Memory B cell (primary cell): ENCODE measurements at regions not wholly inside any gene's neighbourhood (a gene's known extent, or its start where the extent isn't known, plus 50 kb on each side); places are given as distances from the start of the nearest gene placed in this dataset.

ENCODE experiments used
- ATAC-seq: fragments of 150-1000 bp; cut with Tn5 transposase; 2 replicates; pipeline ENCODE4 v1.10.0; 2021; ENCODE audit warnings: low read depth, mild to moderate bottlenecking, moderate library complexity
- DNase-seq, 2 donors: peaks; one replicate each; pipeline ENCODE4 v3.0.0; 2022; ENCODE audit warnings: low spot score in 2 of 2
- H3K27ac Mint-ChIP-seq: one replicate; pipeline ENCODE4 v1.8.0; 2022; ENCODE audit warnings: mild to moderate bottlenecking, moderate library complexity, mixed read lengths
- H3K27me3 Mint-ChIP-seq: one replicate; pipeline ENCODE4 v1.8.0; 2022; ENCODE audit warnings: mixed read lengths
- H3K36me3 Mint-ChIP-seq: one replicate; pipeline ENCODE4 v1.8.0; 2022; ENCODE audit warnings: mild to moderate bottlenecking, mixed read lengths
- H3K4me1 Mint-ChIP-seq: one replicate; pipeline ENCODE4 v1.8.0; 2022; ENCODE audit warnings: mixed read lengths
- H3K4me3 Mint-ChIP-seq: one replicate; pipeline ENCODE4 v1.8.0; 2022; ENCODE audit warnings: mild to moderate bottlenecking, moderate library complexity, mixed read lengths
- H3K9me3 Mint-ChIP-seq: one replicate; pipeline ENCODE4 v1.8.0; 2022; ENCODE audit warnings: mixed read lengths

DNA sequence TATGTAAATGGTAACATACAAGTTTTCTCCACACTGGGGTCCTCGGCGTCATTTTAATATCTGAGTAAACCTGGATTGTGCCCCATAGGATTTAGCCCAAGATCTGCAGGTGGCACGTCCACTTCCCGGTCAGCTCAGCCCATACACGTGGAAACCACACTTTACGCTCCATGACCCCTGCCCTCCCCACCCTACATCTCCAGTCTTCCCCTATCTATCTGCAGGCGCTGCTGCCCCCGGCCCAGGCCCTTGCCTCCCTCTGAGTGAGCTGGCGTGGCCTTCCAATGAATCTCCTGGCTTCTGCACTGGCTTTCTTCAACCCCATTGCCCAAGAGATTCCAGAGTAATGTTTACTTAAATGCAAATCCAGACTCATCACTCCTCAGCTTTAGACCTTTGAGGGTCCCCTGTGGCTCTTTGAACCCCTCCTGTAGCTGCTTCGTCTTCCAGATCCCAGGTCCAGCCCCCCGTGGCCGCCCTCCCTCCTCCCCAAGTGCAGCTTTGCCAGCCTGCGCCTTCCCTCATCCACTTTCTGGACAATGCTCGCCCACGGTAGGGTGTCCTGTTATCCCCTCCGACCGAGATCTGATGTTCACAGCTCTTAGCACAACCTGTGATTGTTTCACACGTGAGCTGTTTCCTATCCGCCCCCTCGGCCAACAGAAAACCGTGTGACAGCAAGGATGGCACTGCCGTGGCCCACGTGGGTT lies 421.4 kb upstream of the SALL3 start:
- no peaks in the 10 kb centered on the region for H3K27me3 Mint-ChIP-seq
- peaks cover 15% of the 10 kb centered on the region for H3K9me3 Mint-ChIP-seq
- H3K36me3 Mint-ChIP-seq: no peaks in the 10 kb centered on the region
- H3K4me1 Mint-ChIP-seq: no peaks in the 10 kb centered on the region
- H3K27ac Mint-ChIP-seq: no peak overlapping the region
- no peak overlapping the region for H3K4me3 Mint-ChIP-seq
- no peak for ATAC-seq
- DNase-seq: no peak

GRCh38 chr18:78558948-78559347 lies 420.7 kb upstream of the SALL3 start:
- no peak overlapping the region for H3K4me3 Mint-ChIP-seq
- H3K4me1 Mint-ChIP-seq: no peaks in the 10 kb centered on the region
- H3K27me3 Mint-ChIP-seq: no peaks in the 10 kb centered on the region
- ATAC-seq: no peak
- H3K27ac Mint-ChIP-seq: no peak overlapping the region
- H3K36me3 Mint-ChIP-seq: no peaks in the 10 kb centered on the region
- DNase-seq: no peak
- H3K9me3 Mint-ChIP-seq: peaks cover 15% of the 10 kb centered on the region

DNA sequence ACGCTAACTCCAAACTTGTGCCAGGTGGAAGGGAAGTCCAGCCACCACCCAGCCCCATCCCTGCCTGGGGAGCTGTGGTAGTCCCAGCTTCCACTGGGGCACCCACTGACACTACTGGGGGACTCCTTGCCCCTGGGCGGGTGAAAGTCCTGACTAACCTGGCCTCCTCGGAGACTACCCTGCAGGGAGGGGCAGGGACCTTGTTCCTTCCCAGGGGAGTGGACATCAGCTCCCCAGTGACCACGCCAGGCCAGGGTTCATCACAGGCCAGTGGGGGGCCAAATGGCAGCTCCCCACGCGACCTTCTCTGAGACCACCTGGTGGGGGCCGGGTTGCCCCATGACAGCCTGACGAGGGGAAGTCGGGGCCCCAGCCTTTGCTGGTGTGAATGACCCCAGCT lies 420.0 kb upstream of the SALL3 start:
- Mint-ChIP-seq H3K36me3 (no peaks in the 10 kb centered on the region), H3K27ac (no peak overlapping the region), H3K9me3 (peaks cover 12% of the 10 kb centered on the region), H3K4me3 (no peak overlapping the region), H3K4me1 (no peaks in the 10 kb centered on the region), H3K27me3 (no peaks in the 10 kb centered on the region)
- ATAC-seq (no peak), DNase-seq (no peak)

DNA sequence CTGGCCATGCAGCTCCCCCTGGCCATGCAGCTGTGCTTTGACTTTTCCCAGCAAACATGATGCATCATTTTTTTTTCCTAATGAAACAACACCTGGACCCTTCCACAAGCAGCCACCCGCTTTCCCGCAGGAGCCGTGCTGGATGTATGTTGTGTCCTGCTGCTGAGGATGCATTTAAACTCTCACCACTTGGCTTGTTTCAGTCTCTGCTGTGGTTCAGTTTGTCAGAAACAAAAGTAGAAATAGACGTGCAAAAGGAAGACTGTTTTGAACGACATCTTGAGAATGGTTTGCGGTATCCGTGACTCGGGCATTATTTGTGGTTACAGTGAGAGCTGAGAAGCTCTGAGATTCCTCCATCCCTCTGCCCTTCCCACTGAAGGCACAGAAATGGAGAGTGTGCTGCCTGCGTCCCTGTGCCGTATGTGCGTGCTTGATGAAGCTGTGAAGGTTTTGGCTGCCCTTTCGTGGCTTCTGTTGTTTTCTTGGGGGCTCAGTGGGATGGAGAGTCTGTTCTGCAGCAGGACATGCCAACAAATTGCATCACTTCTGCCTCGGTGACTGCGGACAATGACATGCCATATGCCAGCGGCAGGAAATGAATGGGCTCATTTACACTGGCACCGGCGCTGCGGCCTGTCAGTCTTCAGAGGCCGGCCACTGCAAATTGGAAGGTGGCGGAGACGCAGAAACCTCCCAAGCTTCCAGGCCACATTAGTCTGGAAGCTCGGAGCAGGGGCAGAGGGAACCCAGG lies 417.7 kb upstream of the SALL3 start:
- Mint-ChIP-seq H3K27me3 (peaks cover 2% of the 10 kb centered on the region), H3K9me3 (peaks cover 5% of the 10 kb centered on the region), H3K4me3 (no peak overlapping the region), H3K27ac (no peak overlapping the region), H3K36me3 (no peaks in the 10 kb centered on the region), H3K4me1 (no peaks in the 10 kb centered on the region)
- no peak for DNase-seq
- no peak for ATAC-seq

DNA sequence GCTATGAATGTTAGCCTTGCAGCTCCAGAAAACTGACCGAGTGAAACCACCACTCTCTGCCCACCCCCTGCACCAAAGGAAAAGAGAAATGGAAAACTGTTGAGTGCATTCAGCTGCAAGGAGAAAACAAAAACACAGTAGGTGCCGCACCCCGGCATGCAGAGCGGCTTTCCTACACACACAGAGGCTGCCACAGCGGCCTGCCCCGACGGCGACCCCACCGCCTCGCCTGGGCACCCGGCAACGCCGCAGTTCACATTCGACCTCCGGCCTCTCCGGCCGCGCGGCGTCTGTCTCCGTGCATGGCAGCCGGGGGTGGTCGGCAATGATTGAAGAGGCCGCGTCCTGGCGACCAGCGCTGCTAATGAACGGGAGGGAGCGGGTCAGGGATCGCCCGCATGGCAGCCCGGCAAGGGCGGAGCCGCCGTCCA lies 417.1 kb upstream of the SALL3 start:
- Mint-ChIP-seq H3K27me3 (peaks cover 2% of the 10 kb centered on the region), H3K4me1 (no peaks in the 10 kb centered on the region), H3K9me3 (peaks cover 8% of the 10 kb centered on the region), H3K27ac (no peak overlapping the region), H3K4me3 (no peak overlapping the region), H3K36me3 (no peaks in the 10 kb centered on the region)
- DNase-seq (no peak), ATAC-seq (no peak)

DNA sequence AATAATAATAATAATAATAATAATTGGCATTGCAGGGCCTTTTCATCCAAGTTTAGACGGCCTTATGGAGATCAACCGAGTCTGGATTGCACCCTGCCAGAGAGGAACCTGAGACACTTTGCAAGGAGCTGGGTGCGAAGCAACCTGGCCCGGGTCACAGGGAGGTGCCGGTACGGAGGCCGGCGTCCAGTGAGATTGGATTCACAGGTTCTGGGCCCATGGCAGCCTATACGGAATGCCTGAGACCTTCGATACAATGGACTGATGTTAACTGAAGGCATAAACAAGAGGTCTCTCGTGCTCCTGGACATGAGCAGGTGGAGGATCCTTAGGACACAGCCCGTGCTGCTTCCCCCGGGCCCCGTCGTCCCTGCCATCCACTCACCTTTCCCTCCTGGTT lies 416.5 kb upstream of the SALL3 start:
- ATAC-seq (no peak), DNase-seq (no peak)
- Mint-ChIP-seq H3K4me1 (no peaks in the 10 kb centered on the region), H3K36me3 (no peaks in the 10 kb centered on the region), H3K4me3 (no peak overlapping the region), H3K27me3 (peaks cover 2% of the 10 kb centered on the region), H3K27ac (no peak overlapping the region), H3K9me3 (peaks cover 8% of the 10 kb centered on the region)

DNA sequence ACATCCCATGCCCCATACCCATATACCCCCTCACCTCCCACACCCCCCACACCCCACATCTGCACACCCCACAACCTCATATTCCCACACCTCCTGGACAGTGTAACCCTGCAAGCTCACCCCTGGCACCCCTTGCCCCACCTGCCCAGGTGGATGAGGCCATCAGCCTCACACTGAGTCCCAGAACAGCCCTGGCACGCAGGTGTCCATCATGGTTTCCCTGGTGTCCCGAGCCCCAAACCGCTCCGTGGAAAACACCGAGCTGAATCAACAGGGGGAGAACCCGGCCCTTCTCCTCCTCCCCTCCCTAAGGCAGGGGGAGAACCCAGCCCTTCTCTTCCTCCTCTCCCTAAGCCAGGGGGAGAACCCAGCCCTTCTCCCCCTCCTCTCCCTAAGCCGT lies 415.6 kb upstream of the SALL3 start:
- H3K9me3 Mint-ChIP-seq: peaks cover 11% of the 10 kb centered on the region
- no peak for ATAC-seq

DNA sequence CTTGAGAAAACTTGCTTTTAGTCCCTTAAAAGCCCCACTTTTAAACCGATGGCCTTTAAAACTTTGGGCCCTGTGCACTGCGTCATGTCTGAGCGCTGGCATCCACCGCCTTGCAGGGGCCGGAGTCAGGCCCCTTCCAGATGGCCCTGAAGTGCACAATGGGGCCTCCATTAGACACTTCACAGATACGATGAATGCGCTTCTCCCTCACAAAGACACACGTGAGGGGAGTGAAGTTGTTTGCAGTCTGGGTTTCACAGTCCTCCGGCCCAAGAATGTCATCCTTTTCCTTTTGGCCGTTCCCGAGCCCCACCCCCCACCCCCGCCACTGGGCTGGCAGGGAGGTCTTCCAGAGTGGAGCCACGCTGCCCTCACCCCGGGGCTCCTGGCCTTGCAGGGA lies 415.1 kb upstream of the SALL3 start:
- Mint-ChIP-seq H3K9me3 (peaks cover 11% of the 10 kb centered on the region), H3K36me3 (no peaks in the 10 kb centered on the region)
- ATAC-seq: no peak

More for the DNA sequence above, 415.6 kb upstream of the SALL3 start:
- peaks cover 2% of the 10 kb centered on the region for H3K27me3 Mint-ChIP-seq
- no peaks in the 10 kb centered on the region for H3K4me1 Mint-ChIP-seq
- no peak overlapping the region for H3K4me3 Mint-ChIP-seq
- no peak overlapping the region for H3K27ac Mint-ChIP-seq
- DNase-seq: no peak
- H3K36me3 Mint-ChIP-seq: no peaks in the 10 kb centered on the region

DNA sequence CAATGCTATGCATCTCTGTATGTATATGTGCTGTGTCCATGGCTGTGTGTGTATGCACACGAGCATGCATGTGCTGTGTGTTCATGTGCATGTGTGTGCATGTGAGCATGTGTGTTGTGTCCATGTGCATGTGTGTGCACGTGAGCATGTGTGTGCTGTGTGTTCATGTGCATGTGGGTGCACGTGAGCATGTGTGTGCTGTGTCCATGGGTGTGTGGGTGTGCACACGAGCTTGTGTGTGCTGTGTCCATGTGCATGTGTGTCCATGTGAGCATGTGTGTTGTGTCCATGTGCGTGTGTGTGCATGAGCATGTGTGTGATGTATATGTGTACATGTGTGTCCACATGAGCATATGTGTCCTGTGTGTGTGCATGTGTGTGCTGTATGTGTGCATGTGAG lies 414.4 kb upstream of the SALL3 start:
- peaks cover 2% of the 10 kb centered on the region for H3K27me3 Mint-ChIP-seq
- H3K36me3 Mint-ChIP-seq: no peaks in the 10 kb centered on the region
- no peak for DNase-seq
- no peak for ATAC-seq
- no peak overlapping the region for H3K27ac Mint-ChIP-seq
- no peak overlapping the region for H3K4me3 Mint-ChIP-seq
- H3K4me1 Mint-ChIP-seq: no peaks in the 10 kb centered on the region
- peaks cover 11% of the 10 kb centered on the region for H3K9me3 Mint-ChIP-seq

More for the DNA sequence above, 415.1 kb upstream of the SALL3 start:
- DNase-seq: no peak
- H3K27me3 Mint-ChIP-seq: peaks cover 2% of the 10 kb centered on the region
- H3K27ac Mint-ChIP-seq: no peak overlapping the region
- H3K4me3 Mint-ChIP-seq: no peak overlapping the region
- H3K4me1 Mint-ChIP-seq: no peaks in the 10 kb centered on the region

DNA sequence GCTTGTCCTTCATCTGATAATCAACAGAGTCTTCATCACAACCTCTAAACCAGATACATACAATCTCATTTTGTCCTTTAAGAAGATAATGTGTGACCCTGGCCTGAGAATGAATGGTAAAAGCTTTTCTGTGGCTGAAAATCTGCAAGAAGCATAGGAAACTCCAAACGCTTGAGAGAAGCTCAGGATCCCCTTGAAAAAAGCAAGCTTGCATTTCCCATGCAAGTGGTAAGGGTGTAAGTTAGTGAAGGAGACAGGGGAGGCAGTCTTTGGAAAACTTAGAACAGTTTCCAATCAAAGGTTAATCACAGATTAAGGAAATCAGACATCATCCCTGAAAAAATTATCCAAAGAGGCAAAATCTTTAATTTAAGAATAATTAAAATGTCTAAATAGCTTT lies 413.6 kb upstream of the SALL3 start:
- DNase-seq: no peak
- no peak for ATAC-seq
- Mint-ChIP-seq H3K27me3 (peaks cover 2% of the 10 kb centered on the region), H3K36me3 (no peaks in the 10 kb centered on the region), H3K27ac (no peak overlapping the region), H3K4me3 (no peak overlapping the region), H3K9me3 (peaks cover 11% of the 10 kb centered on the region), H3K4me1 (no peaks in the 10 kb centered on the region)

DNA sequence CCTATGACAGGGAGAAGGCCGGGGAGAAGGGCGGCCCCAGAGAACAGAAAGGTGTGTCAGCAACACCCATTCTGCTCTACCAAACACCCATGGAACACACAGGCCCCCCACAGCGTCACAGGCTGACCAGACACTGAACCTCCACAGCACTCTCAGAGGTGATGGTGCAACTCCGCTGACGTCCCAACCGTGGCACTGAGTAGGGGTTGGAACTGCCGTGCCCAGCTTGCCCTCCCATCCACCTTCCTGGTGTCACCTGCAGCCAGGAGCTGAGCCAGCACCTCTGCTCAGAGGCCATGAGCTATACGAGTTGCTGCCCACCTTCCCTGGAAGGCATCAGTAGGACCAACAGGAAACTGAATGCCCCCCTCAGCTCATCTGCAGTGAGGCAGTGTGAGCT lies 412.9 kb upstream of the SALL3 start:
- H3K4me3 Mint-ChIP-seq: no peak overlapping the region
- H3K36me3 Mint-ChIP-seq: no peaks in the 10 kb centered on the region
- DNase-seq: no peak
- no peaks in the 10 kb centered on the region for H3K4me1 Mint-ChIP-seq
- H3K27me3 Mint-ChIP-seq: peaks cover 2% of the 10 kb centered on the region
- ATAC-seq: no peak
- peaks cover 11% of the 10 kb centered on the region for H3K9me3 Mint-ChIP-seq
- H3K27ac Mint-ChIP-seq: no peak overlapping the region

GRCh38 chr18:78571063-78571785 lies 408.4 kb upstream of the SALL3 start:
- H3K27ac Mint-ChIP-seq: no peak overlapping the region
- DNase-seq (no peak), ATAC-seq (no peak)
- H3K27me3 Mint-ChIP-seq: no peaks in the 10 kb centered on the region
- no peak overlapping the region for H3K4me3 Mint-ChIP-seq
- H3K4me1 Mint-ChIP-seq: no peaks in the 10 kb centered on the region
- peaks cover 10% of the 10 kb centered on the region for H3K9me3 Mint-ChIP-seq
- peaks cover 3% of the 10 kb centered on the region for H3K36me3 Mint-ChIP-seq

- H3K4me3 Mint-ChIP-seq: no peak overlapping the region
- ATAC-seq (no peak), DNase-seq (no peak)
- H3K9me3 Mint-ChIP-seq: peaks cover 10% of the 10 kb centered on the region
- no peaks in the 10 kb centered on the region for H3K27me3 Mint-ChIP-seq
- no peaks in the 10 kb centered on the region for H3K4me1 Mint-ChIP-seq
- peaks cover 3% of the 10 kb centered on the region for H3K36me3 Mint-ChIP-seq
- no peak overlapping the region for H3K27ac Mint-ChIP-seq
Measured at GRCh38 chr18:78571831-78572347, 407.7 kb upstream of the SALL3 start.

DNA sequence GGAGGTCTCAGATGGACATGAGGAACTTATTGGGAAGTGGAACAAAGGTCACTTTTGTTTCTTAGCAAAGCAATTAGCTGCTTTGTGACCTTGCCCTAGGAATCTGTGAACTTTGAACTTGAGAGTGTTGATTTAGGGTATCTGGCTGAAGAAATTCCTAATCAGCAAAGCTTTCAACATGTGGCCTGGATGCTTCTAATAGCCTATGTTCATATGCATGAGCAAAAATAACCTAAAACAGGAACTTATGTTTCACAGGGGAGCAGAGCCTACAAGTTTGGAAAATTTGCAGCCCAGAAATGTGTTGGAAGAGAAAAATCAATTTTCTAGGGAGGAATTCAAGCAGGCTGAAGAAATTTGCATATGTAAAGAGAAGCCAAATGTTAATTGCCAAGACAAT lies 405.8 kb upstream of the SALL3 start:
- H3K27me3 Mint-ChIP-seq: no peaks in the 10 kb centered on the region
- peaks cover 3% of the 10 kb centered on the region for H3K36me3 Mint-ChIP-seq
- H3K4me3 Mint-ChIP-seq: no peak overlapping the region
- DNase-seq (no peak), ATAC-seq (no peak)
- peaks cover 4% of the 10 kb centered on the region for H3K9me3 Mint-ChIP-seq
- H3K4me1 Mint-ChIP-seq: no peaks in the 10 kb centered on the region
- no peak overlapping the region for H3K27ac Mint-ChIP-seq
